ENCODE measurements at regions not wholly inside any gene's neighbourhood (a gene's known extent, or its start where the extent isn't known, plus 50 kb on each side); places are given as distances from the start of the nearest gene placed in this dataset.
"Not testable (repeated sequence)": the region's sequence is repeated elsewhere in the genome, so short reads cannot be mapped to it uniquely, and the experiment has no call there.

- Histone ChIP-seq H3K36me3 (ENCODE audit: insufficient read depth, low read length) (no peaks in the 10 kb centered on the region), H3K27me3 (ENCODE audit: insufficient read depth, low read length) (no peaks in the 10 kb centered on the region), H3K4me1 (ENCODE audit: insufficient read depth, low read length) (no peaks in the 10 kb centered on the region), H3K9me3 (ENCODE audit: control insufficient read depth in 1 of 2, low read length in 2 of 2) (no peaks in the 10 kb centered on the region), H3K27ac (ENCODE audit: low read depth, low read length) (no peak overlapping the region), H3K4me3 (ENCODE audit: low read length in 2 of 2) (no peak overlapping the region)
- Mint-ChIP-seq H3K9me3 (peaks cover 0 to 6% (median 0%) of the 10 kb centered on the region in 8 donors), H3K36me3 (no peaks in the 10 kb centered on the region), H3K4me3 (no peak overlapping the region), H3K27me3 (no peaks in the 10 kb centered on the region), H3K4me1 (no peaks in the 10 kb centered on the region), H3K27ac (no peak overlapping the region)
- intact Hi-C loops (cut with micrococcal nuclease): no loop called here
- no peak for DNase-seq
- POLR2A ChIA-PET (ENCODE audit: partially characterized antibody): no interaction called here
- CTCF ChIA-PET (ENCODE audit: partially characterized antibody): no interaction called here
These were observed 760.0 kb upstream of the FAM174A start for GRCh38 chr5:99775189-99775588.

GRCh38 chr5:99773290-99773689, 761.9 kb upstream of the FAM174A start:
- H3K27me3 ChIP-seq (ENCODE audit: insufficient read depth, low read length): no peaks in the 10 kb centered on the region
- no peaks in the 10 kb centered on the region for H3K4me1 Mint-ChIP-seq
- CTCF ChIA-PET (ENCODE audit: partially characterized antibody): no interaction called here
- no peak overlapping the region for H3K4me3 ChIP-seq (ENCODE audit: low read length in 2 of 2)
- H3K27ac ChIP-seq (ENCODE audit: low read depth, low read length): no peak overlapping the region
- no peaks in the 10 kb centered on the region for H3K36me3 Mint-ChIP-seq
- POLR2A ChIA-PET (ENCODE audit: partially characterized antibody): no interaction called here
- H3K27ac Mint-ChIP-seq: no peak overlapping the region
- H3K9me3 Mint-ChIP-seq: peaks cover 0 to 3% (median 0%) of the 10 kb centered on the region in 8 donors
- no peaks in the 10 kb centered on the region for H3K36me3 ChIP-seq (ENCODE audit: insufficient read depth, low read length)
- H3K4me3 Mint-ChIP-seq: no peak overlapping the region
- intact Hi-C loops (cut with micrococcal nuclease): no loop called here
- no peaks in the 10 kb centered on the region for H3K4me1 ChIP-seq (ENCODE audit: insufficient read depth, low read length)
- no peaks in the 10 kb centered on the region for H3K9me3 ChIP-seq (ENCODE audit: control insufficient read depth in 1 of 2, low read length in 2 of 2)
- no peak for DNase-seq
- no peaks in the 10 kb centered on the region for H3K27me3 Mint-ChIP-seq

GRCh38 chr5:99771296-99771695, 763.9 kb upstream of the FAM174A start:
- H3K4me1 ChIP-seq (ENCODE audit: insufficient read depth, low read length): no peaks in the 10 kb centered on the region

GRCh38 chr5:99765011-99765410, 770.2 kb upstream of the FAM174A start:
- no peak overlapping the region for H3K27ac Mint-ChIP-seq
- no peaks in the 10 kb centered on the region for H3K9me3 ChIP-seq (ENCODE audit: control insufficient read depth in 1 of 2, low read length in 2 of 2)
- intact Hi-C loops (cut with micrococcal nuclease): no loop called here
- no peaks in the 10 kb centered on the region for H3K27me3 ChIP-seq (ENCODE audit: insufficient read depth, low read length)
- ChIA-PET CTCF (ENCODE audit: partially characterized antibody) (no interaction called here), POLR2A (ENCODE audit: partially characterized antibody) (no interaction called here)
- H3K4me1 Mint-ChIP-seq: no peaks in the 10 kb centered on the region
- H3K27me3 Mint-ChIP-seq: no peaks in the 10 kb centered on the region
- H3K9me3 Mint-ChIP-seq: peaks cover 0 to 14% (median 3%) of the 10 kb centered on the region in 8 donors
- H3K4me3 Mint-ChIP-seq: no peak overlapping the region
- no peaks in the 10 kb centered on the region for H3K36me3 Mint-ChIP-seq
- no peak overlapping the region for H3K4me3 ChIP-seq (ENCODE audit: low read length in 2 of 2)
- no peaks in the 10 kb centered on the region for H3K4me1 ChIP-seq (ENCODE audit: insufficient read depth, low read length)
- no peak overlapping the region for H3K27ac ChIP-seq (ENCODE audit: low read depth, low read length)
- H3K36me3 ChIP-seq (ENCODE audit: insufficient read depth, low read length): no peaks in the 10 kb centered on the region
- DNase-seq: no peak

More at GRCh38 chr5:99771296-99771695, 763.9 kb upstream of the FAM174A start:
- DNase-seq: no peak
- H3K27me3 Mint-ChIP-seq: no peaks in the 10 kb centered on the region
- H3K36me3 ChIP-seq (ENCODE audit: insufficient read depth, low read length): no peaks in the 10 kb centered on the region
- POLR2A ChIA-PET (ENCODE audit: partially characterized antibody): no interaction called here
- intact Hi-C loops (cut with micrococcal nuclease): no loop called here
- H3K27me3 ChIP-seq (ENCODE audit: insufficient read depth, low read length): no peaks in the 10 kb centered on the region
- H3K27ac ChIP-seq (ENCODE audit: low read depth, low read length): no peak overlapping the region
- no peak overlapping the region for H3K4me3 ChIP-seq (ENCODE audit: low read length in 2 of 2)
- H3K9me3 Mint-ChIP-seq: peaks cover 0 to 3% (median 0%) of the 10 kb centered on the region in 8 donors
- no peak overlapping the region for H3K27ac Mint-ChIP-seq
- H3K36me3 Mint-ChIP-seq: no peaks in the 10 kb centered on the region
- no peak overlapping the region for H3K4me3 Mint-ChIP-seq
- no peaks in the 10 kb centered on the region for H3K9me3 ChIP-seq (ENCODE audit: control insufficient read depth in 1 of 2, low read length in 2 of 2)
- H3K4me1 Mint-ChIP-seq: no peaks in the 10 kb centered on the region
- CTCF ChIA-PET (ENCODE audit: partially characterized antibody): no interaction called here

GRCh38 chr5:99763021-99763774, 772.0 kb upstream of the FAM174A start:
- Histone ChIP-seq H3K27me3 (ENCODE audit: insufficient read depth, low read length) (no peaks in the 10 kb centered on the region), H3K4me1 (ENCODE audit: insufficient read depth, low read length) (no peaks in the 10 kb centered on the region), H3K9me3 (ENCODE audit: control insufficient read depth in 1 of 2, low read length in 2 of 2) (no peaks in the 10 kb centered on the region), H3K36me3 (ENCODE audit: insufficient read depth, low read length) (no peaks in the 10 kb centered on the region), H3K4me3 (ENCODE audit: low read length in 2 of 2) (no peak overlapping the region), H3K27ac (ENCODE audit: low read depth, low read length) (no peak overlapping the region)
- Mint-ChIP-seq H3K27me3 (no peaks in the 10 kb centered on the region), H3K36me3 (no peaks in the 10 kb centered on the region), H3K4me3 (no peak overlapping the region), H3K9me3 (peaks cover 0 to 14% (median 3%) of the 10 kb centered on the region in 8 donors), H3K27ac (no peak overlapping the region), H3K4me1 (no peaks in the 10 kb centered on the region)
- no peak for DNase-seq
- intact Hi-C loops (cut with micrococcal nuclease): no loop called here
- ChIA-PET POLR2A (ENCODE audit: partially characterized antibody) (no interaction called here), CTCF (ENCODE audit: partially characterized antibody) (no interaction called here)

GRCh38 chr5:99747342-99747741, 787.8 kb upstream of the FAM174A start:
- Mint-ChIP-seq H3K27me3 (peaks cover 0 to 2% of the 10 kb centered on the region in 2 donors), H3K4me3 (no peak overlapping the region), H3K27ac (peak overlapping the region in 1 of 7 donors; percentile 40), H3K9me3 (peaks cover 0 to 17% (median 4%) of the 10 kb centered on the region in 8 donors), H3K4me1 (no peaks in the 10 kb centered on the region), H3K36me3 (no peaks in the 10 kb centered on the region)
- intact Hi-C loops (cut with micrococcal nuclease): no loop called here
- no peak for DNase-seq
- no peaks in the 10 kb centered on the region for H3K27me3 ChIP-seq (ENCODE audit: insufficient read depth, low read length)
- ChIA-PET POLR2A (ENCODE audit: partially characterized antibody) (no interaction called here), CTCF (ENCODE audit: partially characterized antibody) (no interaction called here)
- H3K4me3 ChIP-seq (ENCODE audit: low read length in 2 of 2): no peak overlapping the region
- H3K36me3 ChIP-seq (ENCODE audit: insufficient read depth, low read length): no peaks in the 10 kb centered on the region
- peaks cover 0 to 3% of the 10 kb centered on the region in 2 donors for H3K9me3 ChIP-seq (ENCODE audit: control insufficient read depth in 1 of 2, low read length in 2 of 2)
- H3K4me1 ChIP-seq (ENCODE audit: insufficient read depth, low read length): no peaks in the 10 kb centered on the region
- H3K27ac ChIP-seq (ENCODE audit: low read depth, low read length): no peak overlapping the region

- POLR2A ChIA-PET (ENCODE audit: partially characterized antibody); H3K9me3 ChIP-seq (ENCODE audit: control insufficient read depth in 1 of 2, low read length in 2 of 2); H3K27me3 ChIP-seq (ENCODE audit: insufficient read depth, low read length); H3K4me3 ChIP-seq (ENCODE audit: low read length in 2 of 2); H3K4me1 Mint-ChIP-seq; intact Hi-C loops (cut with micrococcal nuclease); H3K27me3 Mint-ChIP-seq; H3K36me3 Mint-ChIP-seq; DNase-seq; H3K9me3 Mint-ChIP-seq; H3K27ac Mint-ChIP-seq; H3K36me3 ChIP-seq (ENCODE audit: insufficient read depth, low read length); H3K4me3 Mint-ChIP-seq; H3K27ac ChIP-seq (ENCODE audit: low read depth, low read length); H3K4me1 ChIP-seq (ENCODE audit: insufficient read depth, low read length); CTCF ChIA-PET (ENCODE audit: partially characterized antibody): not testable (repeated sequence)
These were observed 802.0 kb upstream of the FAM174A start for GRCh38 chr5:99733146-99733545.

GRCh38 chr5:99730653-99731052, 801.8 kb upstream of the CHD1 start:
- H3K9me3 ChIP-seq (ENCODE audit: control insufficient read depth in 1 of 2, low read length in 2 of 2); H3K27me3 ChIP-seq (ENCODE audit: insufficient read depth, low read length); H3K27ac ChIP-seq (ENCODE audit: low read depth, low read length); H3K4me3 ChIP-seq (ENCODE audit: low read length in 2 of 2); H3K9me3 Mint-ChIP-seq; H3K4me1 Mint-ChIP-seq; H3K4me1 ChIP-seq (ENCODE audit: insufficient read depth, low read length); CTCF ChIA-PET (ENCODE audit: partially characterized antibody); DNase-seq; H3K4me3 Mint-ChIP-seq; intact Hi-C loops (cut with micrococcal nuclease); H3K27ac Mint-ChIP-seq; POLR2A ChIA-PET (ENCODE audit: partially characterized antibody); H3K27me3 Mint-ChIP-seq; H3K36me3 ChIP-seq (ENCODE audit: insufficient read depth, low read length); H3K36me3 Mint-ChIP-seq: not testable (repeated sequence)
